Smooth muscle cell (in vitro differentiated cells): ENCODE measurements at regions not wholly inside any gene's neighbourhood (a gene's known extent, or its start where the extent isn't known, plus 50 kb on each side); places are given as distances from the start of the nearest gene placed in this dataset.

Source experiments
- DNase-seq: peaks from one replicate; lab custom pipeline; 2025; ENCODE audit not compliant: unreplicated experiment; lab: John Stamatoyannopoulos, UW
- H2AFZ ChIP-seq: fragments of 200-600 bp; sonication (generic); 2 replicates; pipeline ENCODE4 v1.6.0; 2016; ENCODE audit warnings: antibody characterized with exemption, low read depth, mild to moderate bottlenecking
- H3F3A ChIP-seq: fragments of 200-600 bp; sonication (generic); 2 replicates; pipeline ENCODE4 v1.6.0; 2017; ENCODE audit warnings: antibody characterized with exemption, low read depth
- H3K27ac ChIP-seq: fragments of 200-600 bp; sonication (generic); 2 replicates; pipeline ENCODE4 v1.5.1; 2016; ENCODE audit warnings: low read depth, mild to moderate bottlenecking
- H3K27me3 ChIP-seq: fragments of 200-600 bp; sonication (generic); 2 replicates; pipeline ENCODE4 v1.6.1; 2016; ENCODE audit warnings: low read depth, mild to moderate bottlenecking
- H3K36me3 ChIP-seq: fragments of 200-600 bp; sonication (generic); 2 replicates; pipeline ENCODE4 v1.5.1; 2016; ENCODE audit warnings: low read depth
- H3K4me1 ChIP-seq: fragments of 200-600 bp; sonication (generic); 2 replicates; pipeline ENCODE4 v1.5.1; 2016; ENCODE audit warnings: low read depth
- H3K4me2 ChIP-seq: fragments of 200-600 bp; sonication (generic); 2 replicates; pipeline ENCODE4 v1.6.0; 2016; ENCODE audit warnings: mild to moderate bottlenecking
- H3K4me3 ChIP-seq: fragments of 200-600 bp; sonication (generic); 2 replicates; pipeline ENCODE4 v1.5.1; 2016; ENCODE audit warnings: mild to moderate bottlenecking
- H3K79me2 ChIP-seq: fragments of 200-600 bp; sonication (generic); 2 replicates; pipeline ENCODE4 v1.6.0; 2016; ENCODE audit warnings: low read depth, mild to moderate bottlenecking
- H3K9ac ChIP-seq: fragments of 200-600 bp; sonication (generic); 2 replicates; pipeline ENCODE4 v1.6.0; 2016; ENCODE audit warnings: low read depth
- H3K9me3 ChIP-seq: fragments of 200-600 bp; sonication (generic); replicated peaks from 2 replicates; pipeline ENCODE4 v1.5.1; 2016; ENCODE audit warnings: low read depth
- H4K20me1 ChIP-seq: fragments of 200-600 bp; sonication (generic); 2 replicates; pipeline ENCODE4 v1.6.0; 2016; ENCODE audit warnings: low read depth
- WGBS: methylation state at CpG from one replicate; pipeline ENCODE4 v1.1.7; 2016; ENCODE audit warnings: low lambda C conversion rate; 5-methylcytosine and 5-hydroxymethylcytosine counted together
- TF ChIP-seq, protein P1 (sequence below): fragments of 200-600 bp; sonication (generic); IDR thresholded peaks from 2 replicates; pipeline ENCODE4 v1.5.1; 2017; ENCODE audit warnings: borderline replicate concordance, mild to moderate bottlenecking, antibody characterized with exemption; ENCODE audit not compliant: insufficient read depth, poor library complexity, severe bottlenecking

DNA sequence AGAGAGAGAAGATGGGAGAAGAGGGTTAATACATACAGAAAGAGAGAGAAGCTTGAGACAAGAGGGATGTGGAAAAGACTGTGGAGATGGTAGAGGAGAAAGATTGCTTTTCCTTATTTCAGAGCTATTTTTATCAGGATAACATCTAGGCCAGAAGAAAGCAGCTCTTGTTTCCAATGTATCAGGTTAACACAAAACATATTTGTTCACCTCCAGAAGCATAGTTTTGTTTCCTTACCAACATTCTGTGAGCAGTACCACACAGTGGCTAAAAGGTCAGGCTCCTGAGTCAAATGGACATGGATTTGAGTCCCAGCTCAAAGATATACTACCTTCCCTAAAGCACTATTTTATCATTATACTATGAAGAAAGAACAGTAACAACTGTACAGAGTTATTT, 185.5 kb downstream of the DUSP10 start:
- no peaks in the 10 kb centered on the region for H3K9me3 ChIP-seq
- no peaks in the 10 kb centered on the region for H3K79me2 ChIP-seq
- H3K4me3 ChIP-seq = no peak overlapping the region
- no peak overlapping the region for H2AFZ ChIP-seq
- no peak overlapping the region for H3K27ac ChIP-seq
- DNase-seq = no peak
- H3K27me3 ChIP-seq = no peaks in the 10 kb centered on the region
- H3K36me3 ChIP-seq = no peaks in the 10 kb centered on the region
- TF ChIP-seq, protein P1, sequence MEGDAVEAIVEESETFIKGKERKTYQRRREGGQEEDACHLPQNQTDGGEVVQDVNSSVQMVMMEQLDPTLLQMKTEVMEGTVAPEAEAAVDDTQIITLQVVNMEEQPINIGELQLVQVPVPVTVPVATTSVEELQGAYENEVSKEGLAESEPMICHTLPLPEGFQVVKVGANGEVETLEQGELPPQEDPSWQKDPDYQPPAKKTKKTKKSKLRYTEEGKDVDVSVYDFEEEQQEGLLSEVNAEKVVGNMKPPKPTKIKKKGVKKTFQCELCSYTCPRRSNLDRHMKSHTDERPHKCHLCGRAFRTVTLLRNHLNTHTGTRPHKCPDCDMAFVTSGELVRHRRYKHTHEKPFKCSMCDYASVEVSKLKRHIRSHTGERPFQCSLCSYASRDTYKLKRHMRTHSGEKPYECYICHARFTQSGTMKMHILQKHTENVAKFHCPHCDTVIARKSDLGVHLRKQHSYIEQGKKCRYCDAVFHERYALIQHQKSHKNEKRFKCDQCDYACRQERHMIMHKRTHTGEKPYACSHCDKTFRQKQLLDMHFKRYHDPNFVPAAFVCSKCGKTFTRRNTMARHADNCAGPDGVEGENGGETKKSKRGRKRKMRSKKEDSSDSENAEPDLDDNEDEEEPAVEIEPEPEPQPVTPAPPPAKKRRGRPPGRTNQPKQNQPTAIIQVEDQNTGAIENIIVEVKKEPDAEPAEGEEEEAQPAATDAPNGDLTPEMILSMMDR = no peak
- no peaks in the 10 kb centered on the region for H3K4me1 ChIP-seq
- no peaks in the 10 kb centered on the region for H4K20me1 ChIP-seq
- H3F3A ChIP-seq = peaks cover 6% of the 10 kb centered on the region
- no peak overlapping the region for H3K9ac ChIP-seq
- H3K4me2 ChIP-seq = no peak overlapping the region

DNA sequence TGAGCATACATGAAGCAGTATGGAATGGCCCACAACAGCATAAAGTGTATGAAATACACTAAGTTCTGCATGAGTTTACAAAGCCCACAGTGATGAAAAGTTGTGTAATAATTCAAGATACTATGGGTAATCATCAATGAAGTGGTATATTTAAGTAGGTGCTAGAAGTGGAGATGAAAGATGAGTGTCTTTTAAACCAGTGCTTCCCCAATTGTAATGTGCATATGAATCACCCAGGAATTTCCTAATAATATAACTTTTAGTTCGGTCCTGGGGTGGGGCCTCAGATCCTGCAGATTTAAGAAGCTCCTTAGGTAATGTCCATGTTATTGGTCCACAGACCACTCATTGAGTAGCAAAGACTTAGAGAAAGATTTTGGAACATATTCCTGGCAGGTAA, 184.9 kb downstream of the DUSP10 start:
- Histone ChIP-seq H3F3A (peaks cover 6% of the 10 kb centered on the region), H3K27ac (no peak overlapping the region), H3K36me3 (no peaks in the 10 kb centered on the region), H4K20me1 (no peaks in the 10 kb centered on the region), H3K27me3 (no peaks in the 10 kb centered on the region), H3K79me2 (no peaks in the 10 kb centered on the region), H3K4me2 (no peak overlapping the region), H3K4me3 (no peak overlapping the region), H3K4me1 (no peaks in the 10 kb centered on the region), H3K9me3 (no peaks in the 10 kb centered on the region), H2AFZ (no peak overlapping the region), H3K9ac (no peak overlapping the region)
- TF ChIP-seq, protein P1 = no peak
- no peak for DNase-seq
- 60% methylated on average over 1 of the region's 1 CpG for WGBS

DNA sequence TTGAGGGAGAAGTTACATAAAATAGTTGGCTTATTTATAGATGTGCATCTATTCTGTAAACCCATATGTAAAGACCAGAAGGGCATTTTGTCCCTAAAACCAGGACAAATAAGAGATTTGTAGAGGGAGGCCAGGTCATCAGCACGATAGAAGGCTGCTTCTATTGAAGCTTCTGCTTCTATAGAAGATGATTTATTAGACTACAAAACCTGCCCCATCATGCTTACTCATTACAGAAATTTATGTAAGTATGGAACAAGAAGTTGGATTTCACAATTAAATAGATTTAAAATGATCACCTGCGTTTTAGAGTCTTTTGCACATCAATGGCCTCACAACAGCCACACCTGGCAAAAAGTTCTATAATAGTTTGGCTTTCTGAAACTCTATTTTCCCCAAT, 183.5 kb downstream of the DUSP10 start:
- TF ChIP-seq, protein P1 = no peak
- no peaks in the 10 kb centered on the region for H3K79me2 ChIP-seq
- H3K27me3 ChIP-seq = no peaks in the 10 kb centered on the region
- no peak overlapping the region for H3K27ac ChIP-seq
- H3K36me3 ChIP-seq = no peaks in the 10 kb centered on the region
- WGBS = 87% methylated on average over 2 of the region's 2 CpGs
- H3K4me2 ChIP-seq = no peak overlapping the region
- H3K9ac ChIP-seq = no peak overlapping the region
- no peak overlapping the region for H2AFZ ChIP-seq
- H4K20me1 ChIP-seq = no peaks in the 10 kb centered on the region
- H3K4me1 ChIP-seq = no peaks in the 10 kb centered on the region
- no peak for DNase-seq
- peaks cover 6% of the 10 kb centered on the region for H3F3A ChIP-seq
- no peak overlapping the region for H3K4me3 ChIP-seq
- no peaks in the 10 kb centered on the region for H3K9me3 ChIP-seq

DNA sequence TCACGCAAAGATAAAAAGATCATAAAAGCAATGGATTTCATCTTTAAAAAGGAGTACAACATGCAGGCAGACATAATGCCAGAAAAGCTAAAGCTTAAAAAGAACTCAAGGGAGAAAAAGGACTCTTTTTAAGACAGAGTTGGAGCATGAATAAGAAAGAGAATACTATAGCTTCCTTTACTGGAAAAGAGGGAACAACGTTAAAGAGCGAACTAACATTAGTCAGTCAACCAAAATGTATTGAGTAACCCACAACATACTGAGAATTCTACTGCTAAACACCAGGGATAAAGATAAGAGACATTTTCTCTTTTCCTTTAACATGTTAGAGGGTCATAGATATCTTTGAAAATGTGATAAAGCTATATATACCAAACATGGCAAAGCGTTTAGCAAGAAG, 182.0 kb downstream of the DUSP10 start:
- 17% methylated on average over 4 of the region's 4 CpGs for WGBS
- Histone ChIP-seq H3K4me2 (peak overlapping the region; percentile 38), H3K9ac (no peak overlapping the region), H3K36me3 (no peaks in the 10 kb centered on the region), H3F3A (peaks cover 6% of the 10 kb centered on the region), H3K79me2 (no peaks in the 10 kb centered on the region), H3K4me3 (no peak overlapping the region), H3K9me3 (no peaks in the 10 kb centered on the region), H2AFZ (no peak overlapping the region), H3K27me3 (no peaks in the 10 kb centered on the region), H3K4me1 (no peaks in the 10 kb centered on the region), H3K27ac (peak overlapping the region; percentile 54), H4K20me1 (no peaks in the 10 kb centered on the region)
- TF ChIP-seq, protein P1 = no peak
- DNase-seq = no peak
